Colonic mucosa (tissue), 4 donors: ENCODE measurements at regions not wholly inside any gene's neighbourhood (a gene's known extent, or its start where the extent isn't known, plus 50 kb on each side); places are given as distances from the start of the nearest gene placed in this dataset.

Source experiments
- DNase-seq: peaks from one replicate; pipeline ENCODE4 v3.0.0-alpha.2; 2020
- H3K27ac ChIP-seq: fragments of 200-600 bp; one replicate; pipeline ENCODE4 v1.8.0; 2021
- H3K27me3 ChIP-seq: fragments of 200-600 bp; one replicate; pipeline ENCODE4 v1.8.0; 2021
- H3K36me3 ChIP-seq: fragments of 200-600 bp; one replicate; pipeline ENCODE4 v1.8.0; 2021
- H3K4me1 ChIP-seq: fragments of 200-600 bp; one replicate; pipeline ENCODE4 v1.8.0; 2021; ENCODE audit warnings: mild to moderate bottlenecking
- H3K4me3 ChIP-seq: fragments of 200-600 bp; one replicate; pipeline ENCODE4 v1.8.0; 2021
- H3K9ac ChIP-seq, 2 donors: one replicate each; pipeline ENCODE4 v1.7.0; 2013; ENCODE audit warnings: control low read depth in 2 of 2, low read depth in 2 of 2, low read length in 2 of 2
- H3K9me3 ChIP-seq: fragments of 200-600 bp; one replicate; pipeline ENCODE4 v1.8.0; 2021
- CTCF ChIP-seq: fragments of 200-600 bp; IDR thresholded peaks from one replicate; pipeline ENCODE4 v1.8.0; 2022; ENCODE audit warnings: antibody characterized with exemption, mild to moderate bottlenecking
- intact Hi-C: fragments of 100-400 bp; cut with DNase I; formaldehyde crosslinking; loops from one replicate; pipeline ENCODE4 v1.14.1; 2022
- donor health status: healthy.
- donor health status: DM: no; HTN: no; CAD: no.
- donor health status: DM: no; HTN: no; CAD: no.

GRCh38 chr1:234958706-234959657 is 169.7 kb downstream of the TOMM20 start:
- H3K36me3 ChIP-seq, result no peaks in the 10 kb centered on the region
- peak overlapping the region; percentile 98 for H3K27ac ChIP-seq
- H3K9ac ChIP-seq, result peak overlapping the region; percentile 64 to 89
- DNase-seq, result peak; percentile 66
- H3K9me3 ChIP-seq, result no peaks in the 10 kb centered on the region
- intact Hi-C loops, result loop anchor here (5.0 to 10.0 kb wide), 2 partner anchors 134 to 237 kb away; no protein-coding TSS in a partner anchor
- H3K27me3 ChIP-seq, result no peaks in the 10 kb centered on the region
- no peak overlapping the region for H3K4me3 ChIP-seq
- peaks cover 50% of the 10 kb centered on the region for H3K4me1 ChIP-seq
- no peak for TF ChIP-seq CTCF

- Histone ChIP-seq H3K9ac (peak overlapping the region; percentile 62 to 89), H3K4me1 (peaks cover 45% of the 10 kb centered on the region)
- peak; percentile 34 for DNase-seq
Observed at GRCh38 chr1:234958066-234958705, 170.5 kb downstream of the TOMM20 start.

GRCh38 chr1:234957330-234958065 is 171.1 kb downstream of the TOMM20 start:
- Histone ChIP-seq H3K27me3 (no peaks in the 10 kb centered on the region), H3K9me3 (no peaks in the 10 kb centered on the region), H3K4me3 (no peak overlapping the region), H3K4me1 (peaks cover 40% of the 10 kb centered on the region), H3K9ac (peak overlapping the region; percentile 62 to 89), H3K27ac (peak overlapping the region; percentile 98), H3K36me3 (no peaks in the 10 kb centered on the region)
- DNase-seq, result peak; percentile 87
- intact Hi-C loops, result loop anchor here (5.0 to 10.0 kb wide), 2 partner anchors 133 to 235 kb away; no protein-coding TSS in a partner anchor
- no peak for TF ChIP-seq CTCF

More at GRCh38 chr1:234958066-234958705, 170.5 kb downstream of the TOMM20 start:
- Histone ChIP-seq H3K27me3 (no peaks in the 10 kb centered on the region), H3K27ac (peak overlapping the region; percentile 98), H3K36me3 (no peaks in the 10 kb centered on the region), H3K9me3 (no peaks in the 10 kb centered on the region), H3K4me3 (no peak overlapping the region)
- TF ChIP-seq CTCF, result no peak
- intact Hi-C loops, result loop anchor here (5.0 to 10.0 kb wide), 2 partner anchors 133 to 236 kb away; no protein-coding TSS in a partner anchor

GRCh38 chr1:234956821-234957329 is 171.8 kb downstream of the TOMM20 start:
- Histone ChIP-seq H3K27me3 (no peaks in the 10 kb centered on the region), H3K9ac (peak overlapping the region in 1 of 2 donors; percentile 89), H3K36me3 (no peaks in the 10 kb centered on the region), H3K4me3 (no peak overlapping the region), H3K27ac (peak overlapping the region; percentile 98), H3K9me3 (no peaks in the 10 kb centered on the region), H3K4me1 (peaks cover 35% of the 10 kb centered on the region)
- peak; percentile 40 for DNase-seq
- intact Hi-C loops, result loop anchor here (5.0 to 10.0 kb wide), 2 partner anchors 132 to 235 kb away; no protein-coding TSS in a partner anchor
- no peak for TF ChIP-seq CTCF
